ENCODE measurements at regions not wholly inside any gene's neighbourhood (a gene's known extent, or its start where the extent isn't known, plus 50 kb on each side); places are given as distances from the start of the nearest gene placed in this dataset.

- no peak for ATAC-seq (ENCODE audit: insufficient read depth, low read depth)
- no peak overlapping the region for H3K9ac ChIP-seq (ENCODE audit: low read depth, low read length)
- TF ChIP-seq CTCF (IDR thresholded peaks at IDR 0.05; ENCODE audit: borderline replicate concordance, extremely low read depth, low read length, poor library complexity, severe bottlenecking), result no peak
- no peak for TF ChIP-seq EZH2 (IDR thresholded peaks at IDR 0.05; ENCODE audit: borderline replicate concordance, low read depth, low read length, severe bottlenecking)
- no peak for DNase-seq
- H4K20me1 ChIP-seq (ENCODE audit: insufficient read depth, low read length), result no peaks in the 10 kb centered on the region
- H2AFZ ChIP-seq (ENCODE audit: low read depth, low read length), result no peak overlapping the region
- no peak overlapping the region for H3K27ac ChIP-seq (ENCODE audit: low read length)
- no peak overlapping the region for H3K4me2 ChIP-seq (ENCODE audit: insufficient read depth, low read length)
- no peaks in the 10 kb centered on the region for H3K9me3 ChIP-seq (ENCODE audit: insufficient read depth, low read length, severe bottlenecking)
- H3K79me2 ChIP-seq (ENCODE audit: insufficient read depth, low read length), result no peaks in the 10 kb centered on the region
- no peaks in the 10 kb centered on the region for H3K4me1 ChIP-seq (ENCODE audit: insufficient read depth, low read length)
- H3K4me3 ChIP-seq (ENCODE audit: low read depth in 1 of 2, low read length in 2 of 2), result no peak overlapping the region
- no peaks in the 10 kb centered on the region for H3K27me3 ChIP-seq (ENCODE audit: insufficient read depth, low read length, poor library complexity)
- no peaks in the 10 kb centered on the region for H3K36me3 ChIP-seq (ENCODE audit: insufficient read depth, low read length)
Measured at GRCh38 chr20:6590891-6591637, 176.4 kb upstream of the BMP2 start.

GRCh38 chr20:6588296-6588695 lies 179.2 kb upstream of the BMP2 start:
- Histone ChIP-seq H4K20me1 (ENCODE audit: insufficient read depth, low read length) (no peaks in the 10 kb centered on the region), H3K4me2 (ENCODE audit: insufficient read depth, low read length) (no peak overlapping the region), H3K9ac (ENCODE audit: low read depth, low read length) (no peak overlapping the region), H2AFZ (ENCODE audit: low read depth, low read length) (no peak overlapping the region), H3K4me1 (ENCODE audit: insufficient read depth, low read length) (no peaks in the 10 kb centered on the region), H3K36me3 (ENCODE audit: insufficient read depth, low read length) (no peaks in the 10 kb centered on the region), H3K27ac (ENCODE audit: low read length) (no peak overlapping the region), H3K9me3 (ENCODE audit: insufficient read depth, low read length, severe bottlenecking) (no peaks in the 10 kb centered on the region), H3K79me2 (ENCODE audit: insufficient read depth, low read length) (no peaks in the 10 kb centered on the region), H3K27me3 (ENCODE audit: insufficient read depth, low read length, poor library complexity) (no peaks in the 10 kb centered on the region), H3K4me3 (ENCODE audit: low read depth in 1 of 2, low read length in 2 of 2) (no peak overlapping the region)
- DNase-seq (no peak), ATAC-seq (ENCODE audit: insufficient read depth, low read depth) (no peak)
- TF ChIP-seq EZH2 (IDR thresholded peaks at IDR 0.05; ENCODE audit: borderline replicate concordance, low read depth, low read length, severe bottlenecking) (no peak), CTCF (IDR thresholded peaks at IDR 0.05; ENCODE audit: borderline replicate concordance, extremely low read depth, low read length, poor library complexity, severe bottlenecking) (no peak)

- no peaks in the 10 kb centered on the region for H4K20me1 ChIP-seq (ENCODE audit: insufficient read depth, low read length)
- H3K36me3 ChIP-seq (ENCODE audit: insufficient read depth, low read length), result no peaks in the 10 kb centered on the region
- no peaks in the 10 kb centered on the region for H3K4me1 ChIP-seq (ENCODE audit: insufficient read depth, low read length)
- H3K4me2 ChIP-seq (ENCODE audit: insufficient read depth, low read length), result no peak overlapping the region
- H2AFZ ChIP-seq (ENCODE audit: low read depth, low read length), result no peak overlapping the region
- no peaks in the 10 kb centered on the region for H3K27me3 ChIP-seq (ENCODE audit: insufficient read depth, low read length, poor library complexity)
- ATAC-seq (ENCODE audit: insufficient read depth, low read depth) (no peak; the same call in 2 of the 3 replicates), DNase-seq (peak; percentile 6)
- no peak overlapping the region for H3K27ac ChIP-seq (ENCODE audit: low read length)
- H3K79me2 ChIP-seq (ENCODE audit: insufficient read depth, low read length), result no peaks in the 10 kb centered on the region
- H3K9ac ChIP-seq (ENCODE audit: low read depth, low read length), result no peak overlapping the region
- H3K4me3 ChIP-seq (ENCODE audit: low read depth in 1 of 2, low read length in 2 of 2), result no peak overlapping the region
- TF ChIP-seq CTCF (IDR thresholded peaks at IDR 0.05; ENCODE audit: borderline replicate concordance, extremely low read depth, low read length, poor library complexity, severe bottlenecking), result peak; percentile 84
- no peak for TF ChIP-seq EZH2 (IDR thresholded peaks at IDR 0.05; ENCODE audit: borderline replicate concordance, low read depth, low read length, severe bottlenecking)
- no peaks in the 10 kb centered on the region for H3K9me3 ChIP-seq (ENCODE audit: insufficient read depth, low read length, severe bottlenecking)
Measured at GRCh38 chr20:6583134-6583738, 184.2 kb upstream of the BMP2 start.

Measured in DND-41 (cell line).